PC-3 (cell line): ENCODE measurements at regions not wholly inside any gene's neighbourhood (a gene's known extent, or its start where the extent isn't known, plus 50 kb on each side); places are given as distances from the start of the nearest gene placed in this dataset.

Experiments
- EZH2 ChIP-seq: fragments of 300-600 bp; sonication (generic); IDR thresholded peaks from one replicate; pipeline ENCODE4 v1.6.1; 2017; ENCODE audit warnings: antibody characterized with exemption, mild to moderate bottlenecking, low read length; ENCODE audit not compliant: unreplicated experiment
- EZH2phosphoT487 ChIP-seq: fragments of 300-600 bp; sonication (generic); IDR thresholded peaks from 2 replicates; pipeline ENCODE4 v1.6.1; 2018; ENCODE audit warnings: mild to moderate bottlenecking, antibody characterized with exemption, low read length, borderline replicate concordance
- TF ChIP-seq, protein P1 (sequence below): fragments of 300-600 bp; sonication (generic); conservative IDR thresholded peaks from 2 replicates; pipeline ENCODE4 v1.5.1; 2017; ENCODE audit warnings: antibody characterized with exemption, low read depth, mild to moderate bottlenecking, low read length

DNA sequence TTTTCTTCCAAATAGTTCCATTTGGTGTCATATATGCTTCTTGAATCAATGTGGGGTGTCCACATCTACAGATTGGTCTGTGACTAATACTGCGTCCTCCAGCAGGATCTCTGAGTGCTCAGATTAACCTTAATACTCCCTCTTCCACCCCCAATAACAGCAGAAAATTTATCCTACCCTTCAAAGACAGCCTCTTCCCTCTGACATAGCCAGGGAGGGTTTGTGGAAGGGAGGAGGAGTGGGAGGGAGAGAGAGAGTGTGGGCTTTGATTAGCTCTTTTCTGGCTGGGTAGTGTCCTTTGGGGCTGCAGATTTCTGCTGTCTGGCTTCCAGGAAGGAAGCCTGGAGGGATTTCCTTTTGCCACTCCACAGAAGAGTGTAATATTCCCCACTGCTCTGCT is 220.7 kb downstream of the TTC6 start:
- TF ChIP-seq, protein P1, sequence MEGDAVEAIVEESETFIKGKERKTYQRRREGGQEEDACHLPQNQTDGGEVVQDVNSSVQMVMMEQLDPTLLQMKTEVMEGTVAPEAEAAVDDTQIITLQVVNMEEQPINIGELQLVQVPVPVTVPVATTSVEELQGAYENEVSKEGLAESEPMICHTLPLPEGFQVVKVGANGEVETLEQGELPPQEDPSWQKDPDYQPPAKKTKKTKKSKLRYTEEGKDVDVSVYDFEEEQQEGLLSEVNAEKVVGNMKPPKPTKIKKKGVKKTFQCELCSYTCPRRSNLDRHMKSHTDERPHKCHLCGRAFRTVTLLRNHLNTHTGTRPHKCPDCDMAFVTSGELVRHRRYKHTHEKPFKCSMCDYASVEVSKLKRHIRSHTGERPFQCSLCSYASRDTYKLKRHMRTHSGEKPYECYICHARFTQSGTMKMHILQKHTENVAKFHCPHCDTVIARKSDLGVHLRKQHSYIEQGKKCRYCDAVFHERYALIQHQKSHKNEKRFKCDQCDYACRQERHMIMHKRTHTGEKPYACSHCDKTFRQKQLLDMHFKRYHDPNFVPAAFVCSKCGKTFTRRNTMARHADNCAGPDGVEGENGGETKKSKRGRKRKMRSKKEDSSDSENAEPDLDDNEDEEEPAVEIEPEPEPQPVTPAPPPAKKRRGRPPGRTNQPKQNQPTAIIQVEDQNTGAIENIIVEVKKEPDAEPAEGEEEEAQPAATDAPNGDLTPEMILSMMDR = no peak
- no peak for TF ChIP-seq EZH2
- no peak for TF ChIP-seq EZH2phosphoT487
